Trophoblast cell (in vitro differentiated cells and primary cell): ENCODE measurements at regions not wholly inside any gene's neighbourhood (a gene's known extent, or its start where the extent isn't known, plus 50 kb on each side); places are given as distances from the start of the nearest gene placed in this dataset.

Experiments
- DNase-seq, 2 donors: peaks; one replicate each; pipeline ENCODE4 v3.0.0-alpha.2; 2016
- H2AFZ ChIP-seq: 2 replicates; pipeline ENCODE4 v1.6.1; 2013; ENCODE audit warnings: low read length, moderate library complexity, mild to moderate bottlenecking; ENCODE audit not compliant: insufficient read depth, poor library complexity
- H2AK5ac ChIP-seq: 2 replicates; pipeline ENCODE4 v1.6.1; 2013; ENCODE audit warnings: mild to moderate bottlenecking, low read length
- H2BK120ac ChIP-seq: 2 replicates; pipeline ENCODE4 v1.6.1; 2013; ENCODE audit warnings: low read length, mild to moderate bottlenecking, moderate library complexity; ENCODE audit not compliant: insufficient read depth, poor library complexity
- H2BK12ac ChIP-seq: 2 replicates; pipeline ENCODE4 v1.6.1; 2013; ENCODE audit warnings: mild to moderate bottlenecking, low read length, moderate library complexity
- H2BK5ac ChIP-seq: 2 replicates; pipeline ENCODE4 v1.6.1; 2013; ENCODE audit warnings: low read length, low read depth, moderate library complexity, mild to moderate bottlenecking; ENCODE audit not compliant: poor library complexity
- H3K14ac ChIP-seq: 2 replicates; pipeline ENCODE4 v1.6.1; 2013; ENCODE audit warnings: mild to moderate bottlenecking, low read length
- H3K18ac ChIP-seq: 2 replicates; pipeline ENCODE4 v1.6.1; 2013; ENCODE audit warnings: mild to moderate bottlenecking, low read length
- H3K23ac ChIP-seq: 2 replicates; pipeline ENCODE4 v1.6.1; 2013; ENCODE audit warnings: low read length
- H3K27ac ChIP-seq: 2 replicates; pipeline ENCODE4 v1.5.1; 2013; ENCODE audit warnings: low read depth, mild to moderate bottlenecking, inconsistent platforms, low read length, moderate library complexity
- H3K27me3 ChIP-seq: 2 replicates; pipeline ENCODE4 v1.6.1; 2013; ENCODE audit warnings: inconsistent platforms, mild to moderate bottlenecking, low read length, moderate library complexity; ENCODE audit not compliant: insufficient read depth
- H3K36me3 ChIP-seq, 2 experiments: 1 replicate in 1 of 2; 2 replicates in 1 of 2; pipeline ENCODE4 v1.6.1; 2013; ENCODE audit warnings: low read length in 2 of 2, mild to moderate bottlenecking in 2 of 2, moderate library complexity in 1 of 2; ENCODE audit not compliant: insufficient read depth in 2 of 2, control insufficient read depth in 1 of 2
- H3K4ac ChIP-seq: 2 replicates; pipeline ENCODE4 v1.6.1; 2013; ENCODE audit warnings: low read depth, mild to moderate bottlenecking, low read length, moderate library complexity
- H3K4me1 ChIP-seq, 2 experiments: 1 replicate in 1 of 2; 2 replicates in 1 of 2; pipeline ENCODE4 v1.6.1; 2013; ENCODE audit warnings: low read length in 2 of 2, mild to moderate bottlenecking in 2 of 2, moderate library complexity in 1 of 2; ENCODE audit not compliant: insufficient read depth in 2 of 2, control insufficient read depth in 1 of 2
- H3K4me2 ChIP-seq: 2 replicates; pipeline ENCODE4 v1.6.1; 2013; ENCODE audit warnings: inconsistent platforms, mild to moderate bottlenecking, low read length, moderate library complexity
- H3K4me3 ChIP-seq: 2 replicates; pipeline ENCODE4 v1.5.1; 2013; ENCODE audit warnings: mild to moderate bottlenecking, low read depth, low read length, inconsistent platforms
- H3K79me1 ChIP-seq: one replicate; pipeline ENCODE4 v1.6.1; 2013; ENCODE audit warnings: low read length
- H3K79me2 ChIP-seq: 2 replicates; pipeline ENCODE4 v1.6.1; 2013; ENCODE audit warnings: low read length, mild to moderate bottlenecking; ENCODE audit not compliant: control insufficient read depth, insufficient read depth, poor library complexity
- H3K9ac ChIP-seq: 2 replicates; pipeline ENCODE4 v1.6.1; 2013; ENCODE audit warnings: mild to moderate bottlenecking, low read length
- H3K9me3 ChIP-seq: 2 replicates; pipeline ENCODE4 v1.6.1; 2013; ENCODE audit warnings: low read depth, mild to moderate bottlenecking, control low read depth, inconsistent platforms, low read length; ENCODE audit not compliant: insufficient read depth
- H4K12ac ChIP-seq: 2 replicates; pipeline ENCODE4 v1.6.1; 2013; ENCODE audit warnings: low read depth, mild to moderate bottlenecking, low read length, moderate library complexity
- H4K8ac ChIP-seq: 2 replicates; pipeline ENCODE4 v1.6.1; 2013; ENCODE audit warnings: low read depth, mild to moderate bottlenecking, low read length, moderate library complexity
- H4K91ac ChIP-seq: one replicate; pipeline ENCODE4 v1.6.1; 2013; ENCODE audit warnings: low read depth, mild to moderate bottlenecking, low read length, moderate library complexity
- WGBS: extraction: QIAGEN DNeasy Blood & Tissue Kit; methylation state at CpG from one replicate; pipeline ENCODE4 v1.1.7; 2013; ENCODE audit warnings: missing lambda C conversion rate; ENCODE audit not compliant: insufficient read length, insufficient coverage; ENCODE audit errors: extremely low coverage; 5-methylcytosine and 5-hydroxymethylcytosine counted together

DNA sequence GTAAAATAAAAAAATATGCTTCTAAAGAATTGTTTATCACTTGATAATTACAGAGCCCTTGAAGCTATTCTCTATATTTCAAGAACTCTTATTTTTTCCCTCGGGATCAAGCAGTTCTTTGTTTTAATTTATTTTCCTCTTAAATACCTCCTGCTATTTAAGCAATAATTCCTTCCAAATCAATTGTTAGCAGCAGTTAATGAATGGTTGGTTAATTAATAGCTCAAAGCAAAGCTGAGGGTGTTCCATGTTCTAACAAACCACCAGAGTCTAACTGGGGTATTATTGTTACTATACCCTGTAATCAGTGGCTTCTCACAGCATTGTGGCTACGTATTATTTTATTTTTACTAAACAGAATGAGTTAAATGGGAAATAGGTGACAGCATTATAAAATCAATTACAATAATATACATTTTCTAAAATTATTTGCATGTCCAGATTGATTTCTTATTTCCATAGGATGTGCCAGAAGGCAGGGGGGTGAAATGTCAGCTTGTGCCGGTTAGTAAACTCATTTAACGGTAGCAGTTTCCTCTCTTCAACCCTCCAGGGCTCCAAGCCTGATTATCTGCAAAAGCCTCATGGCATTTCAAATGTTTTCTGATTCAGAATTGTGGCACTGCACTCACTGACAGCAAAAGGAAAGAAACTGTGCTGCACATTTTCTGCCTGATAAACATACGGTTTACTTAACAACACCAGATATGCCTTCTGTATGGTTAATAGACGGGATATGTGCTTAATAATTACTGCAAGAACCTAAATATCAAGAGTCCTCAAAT lies 286.9 kb upstream of the EMCN start:
- Histone ChIP-seq H3K27me3 (no peaks in the 10 kb centered on the region), H3K79me1 (no peaks in the 10 kb centered on the region), H3K23ac (no peak overlapping the region), H3K9me3 (no peaks in the 10 kb centered on the region), H2AFZ (no peak overlapping the region), H4K12ac (no peak overlapping the region), H2AK5ac (no peak overlapping the region), H3K14ac (no peak overlapping the region), H3K9ac (no peak overlapping the region), H3K18ac (no peak overlapping the region), H3K4me3 (no peak overlapping the region), H4K8ac (no peak overlapping the region), H2BK120ac (no peak overlapping the region), H3K27ac (no peak overlapping the region), H2BK5ac (no peak overlapping the region), H3K79me2 (no peaks in the 10 kb centered on the region), H3K4me2 (no peak overlapping the region), H3K4me1 (no peaks in the 10 kb centered on the region), H3K4ac (no peak overlapping the region), H4K91ac (no peak overlapping the region), H3K36me3 (no peaks in the 10 kb centered on the region), H2BK12ac (no peak overlapping the region)
- no peak for DNase-seq
- WGBS, result no CpG with 5 or more reads among the region's 6 CpGs

DNA sequence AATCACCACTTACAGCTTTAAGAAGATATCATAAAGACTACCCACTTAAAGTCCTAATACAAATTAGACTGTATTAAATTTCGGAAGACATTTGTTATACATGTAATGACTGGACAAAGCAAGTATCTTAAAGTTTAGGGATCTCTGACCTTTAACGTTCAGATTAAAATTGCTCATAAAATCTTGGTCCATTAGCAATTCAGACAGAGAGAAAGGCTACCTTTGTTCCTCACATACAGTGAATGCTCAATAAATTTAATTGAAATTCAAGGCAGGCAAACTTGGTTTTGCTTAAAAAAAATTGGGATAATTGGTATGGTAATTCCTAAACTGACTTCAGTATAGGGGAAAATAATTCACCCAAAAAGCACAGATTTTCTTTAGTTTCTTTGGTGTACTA lies 285.9 kb upstream of the EMCN start:
- H4K8ac ChIP-seq, result no peak overlapping the region
- no peaks in the 10 kb centered on the region for H3K79me2 ChIP-seq
- no peak overlapping the region for H3K9ac ChIP-seq
- no peak overlapping the region for H3K4ac ChIP-seq
- WGBS, result no CpG with 5 or more reads among the region's 2 CpGs
- H3K4me2 ChIP-seq, result no peak overlapping the region
- no peak for DNase-seq
- H2BK120ac ChIP-seq, result no peak overlapping the region
- no peak overlapping the region for H2BK5ac ChIP-seq
- H3K18ac ChIP-seq, result no peak overlapping the region
- no peaks in the 10 kb centered on the region for H3K36me3 ChIP-seq
- no peak overlapping the region for H2BK12ac ChIP-seq
- no peak overlapping the region for H3K14ac ChIP-seq
- H3K4me1 ChIP-seq, result no peaks in the 10 kb centered on the region
- no peak overlapping the region for H3K23ac ChIP-seq
- H2AFZ ChIP-seq, result no peak overlapping the region
- H3K27me3 ChIP-seq, result no peaks in the 10 kb centered on the region
- no peak overlapping the region for H3K27ac ChIP-seq
- H3K9me3 ChIP-seq, result no peaks in the 10 kb centered on the region
- no peak overlapping the region for H3K4me3 ChIP-seq
- H2AK5ac ChIP-seq, result no peak overlapping the region
- H4K12ac ChIP-seq, result no peak overlapping the region
- H3K79me1 ChIP-seq, result no peaks in the 10 kb centered on the region
- H4K91ac ChIP-seq, result no peak overlapping the region

DNA sequence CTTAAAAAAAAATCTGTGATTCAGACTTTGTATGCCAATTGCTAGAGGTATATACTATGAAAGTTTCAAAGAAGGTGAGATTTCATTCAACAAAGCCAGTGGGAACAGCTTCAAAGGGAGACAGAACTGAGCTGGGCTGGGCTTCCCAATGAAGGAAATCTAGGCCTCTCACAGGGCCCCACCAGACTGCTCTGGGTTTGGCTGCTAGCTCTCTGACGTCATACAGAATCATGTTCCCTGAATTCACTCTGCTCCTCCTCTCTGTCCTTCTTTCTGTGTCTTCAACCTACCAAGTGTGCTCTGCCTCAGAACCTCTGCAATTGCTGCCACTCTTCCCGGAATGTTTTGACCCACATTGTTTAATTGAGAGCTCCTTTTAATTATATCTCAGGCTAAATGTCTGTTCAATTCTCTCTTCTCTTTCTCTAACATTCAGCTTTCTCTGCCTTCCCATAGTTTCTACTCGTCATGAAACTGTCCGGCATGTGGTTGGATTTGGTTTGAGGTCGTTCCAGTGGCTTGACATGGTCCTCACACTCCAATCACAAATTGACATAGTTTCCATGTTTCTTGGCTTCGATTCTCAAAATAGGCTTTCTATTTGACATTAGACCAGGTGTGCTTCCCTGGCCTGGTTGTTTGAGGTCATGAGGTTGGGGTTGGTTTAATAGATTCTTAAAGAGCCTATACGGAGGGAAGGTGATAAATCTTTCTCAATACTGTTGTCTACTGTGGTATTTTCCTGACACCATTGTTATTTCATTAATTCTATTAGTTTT lies 282.1 kb upstream of the EMCN start:
- Histone ChIP-seq H3K79me2 (no peaks in the 10 kb centered on the region), H3K23ac (no peak overlapping the region), H3K4me1 (no peaks in the 10 kb centered on the region), H4K91ac (no peak overlapping the region), H2BK120ac (no peak overlapping the region), H3K79me1 (no peaks in the 10 kb centered on the region), H3K9me3 (no peaks in the 10 kb centered on the region), H3K27ac (no peak overlapping the region), H3K27me3 (no peaks in the 10 kb centered on the region), H3K4me2 (no peak overlapping the region), H4K12ac (no peak overlapping the region), H2BK12ac (no peak overlapping the region), H2AK5ac (no peak overlapping the region), H3K36me3 (no peaks in the 10 kb centered on the region), H3K4ac (no peak overlapping the region), H3K14ac (no peak overlapping the region), H2BK5ac (no peak overlapping the region), H4K8ac (no peak overlapping the region), H3K9ac (no peak overlapping the region), H3K18ac (no peak overlapping the region), H2AFZ (no peak overlapping the region), H3K4me3 (no peak overlapping the region)
- WGBS, result no CpG with 5 or more reads among the region's 7 CpGs
- no peak for DNase-seq

DNA sequence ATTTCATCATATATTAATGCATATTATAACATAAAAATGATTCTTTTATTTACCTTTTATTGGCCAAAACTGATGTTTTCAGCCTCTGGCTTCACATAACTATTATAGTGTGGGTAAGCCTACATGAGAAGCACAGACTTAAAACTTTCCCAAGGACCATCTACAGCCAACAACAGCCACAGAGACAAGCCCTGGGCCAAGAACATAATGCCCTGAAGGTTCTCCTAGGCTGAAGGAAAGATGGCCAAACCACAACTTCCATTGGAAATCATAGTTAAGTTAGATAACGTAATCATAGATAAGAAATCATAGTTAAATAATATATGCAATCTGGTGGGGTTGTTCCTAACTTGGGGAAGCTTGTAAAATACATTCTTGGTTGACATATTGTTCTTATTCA lies 280.0 kb upstream of the EMCN start:
- Histone ChIP-seq H3K4ac (no peak overlapping the region), H4K12ac (no peak overlapping the region), H3K79me1 (no peaks in the 10 kb centered on the region), H3K23ac (no peak overlapping the region), H3K9me3 (no peaks in the 10 kb centered on the region), H2AFZ (no peak overlapping the region), H2AK5ac (no peak overlapping the region), H3K36me3 (no peaks in the 10 kb centered on the region), H4K91ac (no peak overlapping the region), H4K8ac (no peak overlapping the region), H3K4me2 (no peak overlapping the region), H3K18ac (no peak overlapping the region), H3K4me3 (no peak overlapping the region), H3K4me1 (no peaks in the 10 kb centered on the region), H2BK12ac (no peak overlapping the region), H3K79me2 (no peaks in the 10 kb centered on the region), H3K27ac (no peak overlapping the region), H3K14ac (no peak overlapping the region), H3K27me3 (no peaks in the 10 kb centered on the region), H2BK5ac (no peak overlapping the region), H2BK120ac (no peak overlapping the region), H3K9ac (no peak overlapping the region)
- DNase-seq, result no peak
- WGBS, result no CpG with 5 or more reads among the region's 1 CpG
